ENCODE measurements at regions not wholly inside any gene's neighbourhood (a gene's known extent, or its start where the extent isn't known, plus 50 kb on each side); places are given as distances from the start of the nearest gene placed in this dataset.

GRCh38 chr3:180827171-180827570, 85.3 kb upstream of the FXR1 start:
- no peak for DNase-seq
- Mint-ChIP-seq H3K9me3 (no peaks in the 10 kb centered on the region), H3K27me3 (ENCODE audit: low read depth, poor library complexity) (no peaks in the 10 kb centered on the region), H3K36me3 (ENCODE audit: low read depth) (no peaks in the 10 kb centered on the region), H3K4me1 (no peaks in the 10 kb centered on the region), H3K4me3 (no peak overlapping the region), H3K27ac (no peak overlapping the region)
- no peak for TF ChIP-seq CTCF (IDR thresholded peaks at IDR 0.05)

- Mint-ChIP-seq H3K27me3 (ENCODE audit: low read depth, poor library complexity) (no peaks in the 10 kb centered on the region), H3K36me3 (ENCODE audit: low read depth) (no peaks in the 10 kb centered on the region), H3K27ac (no peak overlapping the region), H3K4me3 (no peak overlapping the region), H3K9me3 (no peaks in the 10 kb centered on the region), H3K4me1 (no peaks in the 10 kb centered on the region)
- no peak for DNase-seq
- no peak for TF ChIP-seq CTCF (IDR thresholded peaks at IDR 0.05)
These were observed 84.3 kb upstream of the FXR1 start for GRCh38 chr3:180828001-180828720.

- Mint-ChIP-seq H3K36me3 (ENCODE audit: low read depth) (no peaks in the 10 kb centered on the region), H3K4me3 (no peak overlapping the region), H3K9me3 (no peaks in the 10 kb centered on the region), H3K4me1 (no peaks in the 10 kb centered on the region), H3K27me3 (ENCODE audit: low read depth, poor library complexity) (no peaks in the 10 kb centered on the region), H3K27ac (no peak overlapping the region)
- no peak for TF ChIP-seq CTCF (IDR thresholded peaks at IDR 0.05)
- no peak for DNase-seq
These were observed 83.6 kb upstream of the FXR1 start for GRCh38 chr3:180828723-180829408.

- no peaks in the 10 kb centered on the region for H3K36me3 Mint-ChIP-seq (ENCODE audit: low read depth)
- DNase-seq = no peak
- H3K27ac Mint-ChIP-seq = no peak overlapping the region
- H3K4me3 Mint-ChIP-seq = no peak overlapping the region
- H3K27me3 Mint-ChIP-seq (ENCODE audit: low read depth, poor library complexity) = no peaks in the 10 kb centered on the region
- TF ChIP-seq CTCF (IDR thresholded peaks at IDR 0.05) = no peak
- H3K4me1 Mint-ChIP-seq = no peaks in the 10 kb centered on the region
- H3K9me3 Mint-ChIP-seq = no peaks in the 10 kb centered on the region
These were observed 82.8 kb upstream of the FXR1 start for GRCh38 chr3:180829409-180830405.

- no peak for TF ChIP-seq CTCF (IDR thresholded peaks at IDR 0.05)
- H3K36me3 Mint-ChIP-seq (ENCODE audit: low read depth) = no peaks in the 10 kb centered on the region
- H3K9me3 Mint-ChIP-seq = no peaks in the 10 kb centered on the region
- no peak overlapping the region for H3K27ac Mint-ChIP-seq
- H3K27me3 Mint-ChIP-seq (ENCODE audit: low read depth, poor library complexity) = peaks cover 11% of the 10 kb centered on the region
- no peak overlapping the region for H3K4me3 Mint-ChIP-seq
- DNase-seq = no peak
- no peaks in the 10 kb centered on the region for H3K4me1 Mint-ChIP-seq
These were observed 77.0 kb upstream of the FXR1 start for GRCh38 chr3:180835501-180835900.

Data from nephron progenitor cell (in vitro differentiated cells).